ENCODE measurements at regions not wholly inside any gene's neighbourhood (a gene's known extent, or its start where the extent isn't known, plus 50 kb on each side); places are given as distances from the start of the nearest gene placed in this dataset.

DNA sequence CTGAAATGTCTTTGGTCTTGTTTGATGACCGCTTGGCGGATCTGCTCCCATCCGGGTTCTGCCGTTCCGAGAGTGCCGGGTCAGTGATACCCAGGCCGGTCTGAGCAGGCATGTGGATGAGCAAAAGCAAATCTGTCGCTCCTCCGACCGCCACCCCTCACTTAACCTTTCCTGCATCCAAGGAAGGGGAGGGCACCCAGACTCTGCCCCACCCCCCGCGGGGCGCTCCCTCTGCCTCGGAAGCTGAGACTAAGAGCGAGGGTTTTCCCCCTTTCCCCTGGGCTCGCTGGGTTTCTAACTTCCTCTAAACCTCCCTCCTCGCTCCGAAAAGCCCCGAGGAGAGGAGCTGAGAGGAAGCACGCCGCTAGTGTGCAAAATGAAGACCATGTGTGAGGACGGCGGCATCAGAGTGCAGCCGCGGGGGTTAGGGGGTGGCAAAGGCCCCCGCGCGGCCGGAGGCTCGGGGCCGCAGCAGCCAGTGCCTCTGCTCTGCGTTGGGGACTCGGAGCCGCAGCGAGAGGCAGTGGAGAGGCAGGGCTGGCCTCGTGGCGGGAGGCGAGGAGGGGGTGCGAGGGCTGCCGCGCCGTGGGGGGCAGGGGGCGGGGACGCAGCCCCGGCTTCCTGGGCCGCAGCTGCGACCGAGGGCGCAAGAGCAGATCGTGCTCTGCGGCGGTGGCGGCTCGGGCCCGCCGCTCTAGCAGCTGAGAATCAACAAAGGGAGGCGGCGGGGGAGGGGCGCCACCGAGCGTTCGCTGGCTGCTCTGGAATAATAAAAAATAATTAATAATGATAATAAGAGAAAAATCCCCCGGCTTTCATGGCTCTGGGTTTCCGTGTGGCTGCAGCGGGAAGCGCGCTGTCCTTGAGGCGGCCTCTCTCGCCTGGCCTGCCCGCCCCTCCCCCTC, 55.8 kb upstream of the BCOR start:
- H3K4me2 ChIP-seq (ENCODE audit: low read depth, low read length, poor library complexity, severe bottlenecking): peak overlapping the region; percentile 64
- peak; percentile 64 for DNase-seq
- H4K20me1 ChIP-seq (ENCODE audit: insufficient read depth, low read depth, low read length): no peaks in the 10 kb centered on the region
- no peak overlapping the region for H3K27ac ChIP-seq (ENCODE audit: low read length)
- no peaks in the 10 kb centered on the region for H3K36me3 ChIP-seq (ENCODE audit: insufficient read depth, low read length)
- H3K4me3 ChIP-seq (ENCODE audit: low read length): peak overlapping the region; percentile 60
- H2AFZ ChIP-seq (ENCODE audit: low read length): peak overlapping the region; percentile 56
- H3K27me3 ChIP-seq (ENCODE audit: low read length): no peaks in the 10 kb centered on the region
- H3K4me1 ChIP-seq (ENCODE audit: low read length): peaks cover 13% of the 10 kb centered on the region
- H3K79me2 ChIP-seq (ENCODE audit: low read length): no peaks in the 10 kb centered on the region
- H3K9ac ChIP-seq (ENCODE audit: low read length): peak overlapping the region; percentile 62
- no peaks in the 10 kb centered on the region for H3K9me2 ChIP-seq (replicated peaks; ENCODE audit: insufficient read depth, low read length)
- H3K9me3 ChIP-seq (ENCODE audit: low read length): no peaks in the 10 kb centered on the region

DNA sequence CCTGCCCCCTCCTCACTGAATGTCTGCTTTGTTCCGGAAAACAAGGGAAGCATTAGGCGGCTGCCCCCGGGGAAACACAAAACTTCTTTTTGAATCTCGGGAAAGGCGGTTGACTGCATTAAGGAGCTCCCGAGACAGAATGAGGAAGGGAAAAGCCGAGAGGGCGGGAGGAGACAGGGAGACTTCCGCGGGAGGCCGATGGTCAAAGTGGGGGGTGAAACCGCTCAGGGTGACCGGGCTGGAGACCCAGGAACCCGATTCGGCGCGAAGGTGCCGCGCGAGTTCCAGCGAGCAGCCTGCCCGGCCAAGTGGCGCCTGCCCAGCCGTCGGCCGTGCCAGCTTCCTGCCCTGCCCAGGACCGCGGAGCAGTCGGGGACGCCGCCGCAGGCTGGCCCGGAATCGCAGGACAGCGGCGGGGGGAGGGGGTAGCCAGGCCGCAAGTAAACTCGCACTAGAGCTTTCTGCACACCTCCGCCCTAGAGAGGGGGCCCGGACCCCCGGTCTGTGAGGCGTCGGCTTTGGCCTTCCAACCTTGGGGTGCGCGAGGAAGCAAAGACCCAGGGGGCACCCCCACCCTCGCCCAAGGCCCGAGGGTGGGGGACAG, 55.1 kb upstream of the BCOR start:
- Histone ChIP-seq H3K27me3 (ENCODE audit: low read length) (no peaks in the 10 kb centered on the region), H3K36me3 (ENCODE audit: insufficient read depth, low read length) (no peaks in the 10 kb centered on the region), H3K9me3 (ENCODE audit: low read length) (no peaks in the 10 kb centered on the region), H3K9me2 (replicated peaks; ENCODE audit: insufficient read depth, low read length) (no peaks in the 10 kb centered on the region), H2AFZ (ENCODE audit: low read length) (no peak overlapping the region), H3K4me3 (ENCODE audit: low read length) (peak overlapping the region; percentile 60; the same call in 1 of the 2 replicates), H3K79me2 (ENCODE audit: low read length) (no peaks in the 10 kb centered on the region), H3K9ac (ENCODE audit: low read length) (0 out of 2 replicates have a peak overlapping the region, but pooled peaks have one; percentile 62), H3K27ac (ENCODE audit: low read length) (no peak overlapping the region), H4K20me1 (ENCODE audit: insufficient read depth, low read depth, low read length) (no peaks in the 10 kb centered on the region), H3K4me1 (ENCODE audit: low read length) (peaks cover 13% of the 10 kb centered on the region), H3K4me2 (ENCODE audit: low read depth, low read length, poor library complexity, severe bottlenecking) (peak overlapping the region; percentile 64)
- no peak for DNase-seq

DNA sequence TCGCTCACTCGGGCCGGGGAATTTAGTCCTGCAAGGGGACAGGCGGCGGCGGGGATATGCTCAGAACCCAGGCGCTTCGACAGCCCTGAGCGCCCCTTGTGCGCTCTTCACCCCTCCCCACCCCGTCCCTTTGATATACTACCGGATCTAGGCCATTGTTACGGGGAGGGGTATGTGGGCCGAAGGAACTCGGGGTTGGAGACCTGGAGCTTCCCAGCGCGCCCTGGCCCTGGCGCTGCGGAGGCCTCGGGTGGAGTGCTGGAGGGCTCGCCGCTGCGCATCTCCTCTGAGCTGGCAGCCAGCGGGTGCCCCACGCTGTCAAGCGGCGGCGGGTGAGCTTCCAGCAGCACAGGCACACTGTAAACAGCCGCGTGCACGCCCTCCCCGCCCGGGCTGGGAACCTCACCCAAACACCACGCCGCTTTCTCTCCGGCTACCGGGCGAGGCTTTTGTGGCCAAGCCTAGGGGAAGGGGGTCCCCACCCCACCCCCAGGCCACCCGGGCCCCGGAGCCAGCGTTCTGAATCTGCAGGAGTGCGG, 54.5 kb upstream of the BCOR start:
- Histone ChIP-seq H3K4me2 (ENCODE audit: low read depth, low read length, poor library complexity, severe bottlenecking) (no peak overlapping the region), H3K4me3 (ENCODE audit: low read length) (no peak overlapping the region), H3K36me3 (ENCODE audit: insufficient read depth, low read length) (no peaks in the 10 kb centered on the region), H3K4me1 (ENCODE audit: low read length) (peaks cover 13% of the 10 kb centered on the region), H3K9ac (ENCODE audit: low read length) (no peak overlapping the region), H3K9me2 (replicated peaks; ENCODE audit: insufficient read depth, low read length) (no peaks in the 10 kb centered on the region), H4K20me1 (ENCODE audit: insufficient read depth, low read depth, low read length) (no peaks in the 10 kb centered on the region), H2AFZ (ENCODE audit: low read length) (no peak overlapping the region), H3K9me3 (ENCODE audit: low read length) (no peaks in the 10 kb centered on the region), H3K79me2 (ENCODE audit: low read length) (no peaks in the 10 kb centered on the region), H3K27ac (ENCODE audit: low read length) (no peak overlapping the region), H3K27me3 (ENCODE audit: low read length) (no peaks in the 10 kb centered on the region)
- DNase-seq: no peak

DNA sequence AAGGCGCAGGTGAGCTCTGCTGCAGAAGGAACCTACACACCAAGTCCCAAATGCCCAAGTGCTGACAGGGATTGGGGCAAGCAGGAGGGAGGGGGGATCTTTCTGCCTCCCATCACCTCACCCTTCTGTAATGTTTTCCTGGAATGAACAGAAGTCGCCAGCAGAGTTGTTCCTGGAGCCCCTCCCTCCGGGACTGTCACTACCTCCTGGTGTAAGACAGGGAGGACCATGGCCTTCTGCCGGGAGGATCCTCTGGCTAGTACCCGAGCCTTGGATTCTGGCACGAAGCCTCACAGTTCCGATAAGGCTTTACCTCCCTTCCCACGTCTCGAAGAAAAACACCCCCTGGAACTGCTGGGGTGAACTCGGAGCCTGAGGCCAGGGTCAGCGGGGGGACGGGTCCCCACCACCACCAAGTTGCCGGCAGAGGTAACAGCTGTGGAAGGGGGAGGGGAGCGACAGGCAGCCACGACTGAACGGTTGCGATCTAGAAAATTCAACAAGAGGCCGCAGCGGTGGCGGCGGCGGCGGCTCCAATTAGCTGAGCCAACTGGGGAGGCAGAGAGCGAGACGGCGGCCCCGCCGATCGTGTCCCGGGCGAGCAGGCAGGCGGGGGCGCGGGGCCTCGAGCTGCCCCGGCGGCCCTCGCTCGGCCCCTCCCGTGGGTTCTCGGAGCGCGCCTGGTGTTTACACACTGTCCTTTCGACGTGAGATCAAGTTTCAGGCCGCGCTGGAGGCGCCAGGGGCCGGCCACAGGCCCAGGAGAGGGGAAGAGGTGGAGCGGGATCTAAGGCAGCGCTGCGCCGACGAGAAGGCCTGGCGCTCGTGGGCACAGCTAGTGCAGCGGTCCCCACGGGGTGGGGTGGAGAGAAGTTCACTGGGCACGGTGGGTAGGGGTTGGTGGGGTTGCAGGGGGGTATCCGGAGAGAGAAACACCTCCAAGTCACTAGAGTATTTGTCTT, 53.7 kb upstream of the BCOR start:
- Histone ChIP-seq H3K9me3 (ENCODE audit: low read length) (no peaks in the 10 kb centered on the region), H3K27ac (ENCODE audit: low read length) (no peak overlapping the region), H3K9ac (ENCODE audit: low read length) (no peak overlapping the region), H4K20me1 (ENCODE audit: insufficient read depth, low read depth, low read length) (no peaks in the 10 kb centered on the region), H3K79me2 (ENCODE audit: low read length) (no peaks in the 10 kb centered on the region), H3K4me2 (ENCODE audit: low read depth, low read length, poor library complexity, severe bottlenecking) (no peak overlapping the region), H3K4me3 (ENCODE audit: low read length) (no peak overlapping the region), H3K4me1 (ENCODE audit: low read length) (peaks cover 13% of the 10 kb centered on the region), H3K36me3 (ENCODE audit: insufficient read depth, low read length) (no peaks in the 10 kb centered on the region), H3K27me3 (ENCODE audit: low read length) (no peaks in the 10 kb centered on the region), H3K9me2 (replicated peaks; ENCODE audit: insufficient read depth, low read length) (no peaks in the 10 kb centered on the region), H2AFZ (ENCODE audit: low read length) (no peak overlapping the region)
- no peak for DNase-seq

DNA sequence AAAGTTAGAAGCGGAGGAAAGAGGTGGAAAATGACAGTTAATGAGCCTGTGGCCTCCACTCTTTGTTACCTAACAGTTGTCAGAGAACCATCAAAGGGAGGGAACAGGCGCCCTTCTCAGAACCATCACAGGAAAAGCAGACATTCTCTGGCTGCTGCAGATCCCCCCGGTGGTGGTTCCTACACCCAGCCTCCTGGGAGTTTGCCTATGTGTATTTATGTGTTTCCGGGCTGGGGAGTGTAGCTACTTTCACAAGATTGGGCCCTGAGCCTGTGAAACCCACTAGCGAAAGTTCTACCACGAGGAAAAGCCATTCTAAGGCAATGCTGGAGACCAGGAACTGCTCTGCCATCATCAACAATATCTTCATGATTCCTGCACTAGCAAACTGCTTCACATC, 52.7 kb upstream of the BCOR start:
- H3K4me3 ChIP-seq (ENCODE audit: low read length): no peak overlapping the region
- no peak overlapping the region for H3K9ac ChIP-seq (ENCODE audit: low read length)
- H3K4me1 ChIP-seq (ENCODE audit: low read length): peaks cover 13% of the 10 kb centered on the region
- no peak overlapping the region for H3K27ac ChIP-seq (ENCODE audit: low read length)
- no peaks in the 10 kb centered on the region for H3K9me3 ChIP-seq (ENCODE audit: low read length)
- no peak overlapping the region for H2AFZ ChIP-seq (ENCODE audit: low read length)
- H3K36me3 ChIP-seq (ENCODE audit: insufficient read depth, low read length): no peaks in the 10 kb centered on the region
- H4K20me1 ChIP-seq (ENCODE audit: insufficient read depth, low read depth, low read length): no peaks in the 10 kb centered on the region
- DNase-seq: no peak
- no peaks in the 10 kb centered on the region for H3K79me2 ChIP-seq (ENCODE audit: low read length)
- H3K9me2 ChIP-seq (replicated peaks; ENCODE audit: insufficient read depth, low read length): no peaks in the 10 kb centered on the region
- H3K4me2 ChIP-seq (ENCODE audit: low read depth, low read length, poor library complexity, severe bottlenecking): no peak overlapping the region
- H3K27me3 ChIP-seq (ENCODE audit: low read length): no peaks in the 10 kb centered on the region

DNA sequence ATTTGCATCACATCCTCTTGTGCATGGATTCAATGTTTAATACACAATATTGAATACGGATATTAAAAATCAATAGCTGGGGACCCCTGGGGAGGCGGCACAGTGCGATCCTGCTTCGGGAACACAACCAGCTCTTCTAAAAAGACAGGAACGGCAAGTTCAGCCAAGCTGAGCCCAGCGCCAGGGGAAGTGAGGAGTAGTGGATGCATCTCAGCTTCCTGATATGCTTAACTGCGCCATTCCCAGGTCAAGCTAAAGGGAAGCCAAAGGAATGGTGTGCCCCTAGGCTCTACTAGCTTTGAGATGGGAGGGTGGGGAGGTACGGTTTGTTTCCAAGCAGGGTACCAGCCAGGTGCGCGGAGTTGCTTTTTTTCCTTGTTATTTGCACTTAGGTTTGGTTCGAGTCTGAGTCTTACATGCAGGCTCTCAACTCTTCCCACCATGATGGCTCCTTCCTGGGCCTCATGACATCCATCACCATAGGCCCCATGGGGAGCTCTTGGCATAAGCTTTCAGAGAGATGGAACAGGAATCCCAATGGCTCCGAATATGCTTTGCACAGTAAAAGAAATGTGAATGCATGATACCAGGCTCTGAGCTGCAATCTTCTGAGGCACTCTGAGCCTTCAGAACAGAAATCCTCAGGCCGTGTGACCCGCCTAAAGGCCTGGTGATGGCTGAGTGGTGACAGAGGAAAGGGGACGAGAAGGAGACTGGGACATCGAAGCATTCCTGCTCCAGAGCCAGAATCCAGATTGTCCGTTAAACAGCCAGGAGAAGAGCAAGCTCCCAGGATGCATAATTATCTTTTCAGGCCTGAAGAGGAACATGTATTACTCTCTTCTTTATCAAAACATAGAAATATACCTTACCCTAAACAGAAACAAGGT, 51.8 kb upstream of the BCOR start:
- Histone ChIP-seq H3K9me2 (replicated peaks; ENCODE audit: insufficient read depth, low read length) (no peaks in the 10 kb centered on the region), H3K27ac (ENCODE audit: low read length) (no peak overlapping the region), H3K27me3 (ENCODE audit: low read length) (no peaks in the 10 kb centered on the region), H3K9me3 (ENCODE audit: low read length) (no peaks in the 10 kb centered on the region), H3K9ac (ENCODE audit: low read length) (no peak overlapping the region), H3K4me1 (ENCODE audit: low read length) (peaks cover 12% of the 10 kb centered on the region), H3K4me2 (ENCODE audit: low read depth, low read length, poor library complexity, severe bottlenecking) (no peak overlapping the region), H2AFZ (ENCODE audit: low read length) (no peak overlapping the region), H3K79me2 (ENCODE audit: low read length) (no peaks in the 10 kb centered on the region), H3K36me3 (ENCODE audit: insufficient read depth, low read length) (no peaks in the 10 kb centered on the region), H3K4me3 (ENCODE audit: low read length) (no peak overlapping the region), H4K20me1 (ENCODE audit: insufficient read depth, low read depth, low read length) (no peaks in the 10 kb centered on the region)
- no peak for DNase-seq

DNA sequence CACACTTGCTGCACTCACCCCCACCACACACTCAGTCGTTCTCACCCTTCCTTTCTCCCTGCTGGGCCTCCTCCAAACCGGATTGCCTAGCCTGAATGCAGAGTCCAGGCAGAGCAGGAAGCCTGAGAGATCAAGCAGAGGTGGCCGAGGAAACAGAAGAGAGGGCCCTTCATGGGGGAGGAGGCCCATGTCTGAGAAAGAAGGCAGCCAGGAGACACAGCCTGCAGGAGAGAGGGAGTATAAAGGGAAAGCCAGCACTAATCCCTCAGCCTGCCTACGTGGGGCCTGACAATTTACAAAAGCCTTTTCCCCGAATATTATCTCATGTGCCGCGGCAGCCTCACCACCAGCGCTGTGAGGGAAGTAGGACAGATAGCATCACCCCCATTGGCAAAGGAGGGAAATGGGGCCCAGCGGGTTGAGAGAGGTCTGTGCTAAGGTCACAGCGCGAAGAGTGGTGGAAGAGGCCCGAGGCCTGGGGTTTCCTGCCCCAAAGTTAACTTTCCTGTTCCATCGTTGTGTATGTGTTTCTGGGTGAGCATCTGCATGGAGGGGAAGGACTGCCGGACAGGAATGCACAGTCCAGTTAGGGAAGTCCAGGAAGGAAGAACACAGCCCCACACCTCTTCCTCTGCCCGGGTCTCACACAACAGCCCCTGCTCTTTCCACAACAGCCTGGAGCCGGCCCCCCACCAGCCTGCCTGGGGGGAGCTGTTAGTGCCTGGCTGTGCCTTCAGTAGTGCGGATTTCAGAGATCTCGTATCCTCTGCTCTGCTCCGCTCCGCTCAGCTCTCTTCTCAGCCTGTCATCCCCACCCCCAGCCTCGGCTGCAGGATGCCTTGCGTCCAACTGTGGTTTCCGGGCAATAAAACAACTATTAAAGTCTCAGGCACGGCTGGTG, 50.9 kb upstream of the BCOR start:
- peaks cover 6% of the 10 kb centered on the region for H3K4me1 ChIP-seq (ENCODE audit: low read length)
- H3K79me2 ChIP-seq (ENCODE audit: low read length): no peaks in the 10 kb centered on the region

More for the DNA sequence above, 50.9 kb upstream of the BCOR start:
- H3K9ac ChIP-seq (ENCODE audit: low read length): no peak overlapping the region
- no peak overlapping the region for H3K4me3 ChIP-seq (ENCODE audit: low read length)
- no peaks in the 10 kb centered on the region for H3K9me2 ChIP-seq (replicated peaks; ENCODE audit: insufficient read depth, low read length)
- no peaks in the 10 kb centered on the region for H3K27me3 ChIP-seq (ENCODE audit: low read length)
- H2AFZ ChIP-seq (ENCODE audit: low read length): no peak overlapping the region
- DNase-seq: no peak
- H4K20me1 ChIP-seq (ENCODE audit: insufficient read depth, low read depth, low read length): no peaks in the 10 kb centered on the region
- H3K27ac ChIP-seq (ENCODE audit: low read length): no peak overlapping the region
- no peaks in the 10 kb centered on the region for H3K36me3 ChIP-seq (ENCODE audit: insufficient read depth, low read length)
- no peaks in the 10 kb centered on the region for H3K9me3 ChIP-seq (ENCODE audit: low read length)
- no peak overlapping the region for H3K4me2 ChIP-seq (ENCODE audit: low read depth, low read length, poor library complexity, severe bottlenecking)

Measured in Karpas-422 (cell line).